ENCODE measurements at regions not wholly inside any gene's neighbourhood (a gene's known extent, or its start where the extent isn't known, plus 50 kb on each side); places are given as distances from the start of the nearest gene placed in this dataset.

GRCh38 chr22:23392420-23393121, 187.5 kb downstream of the IGLL1 start:
- TF ChIP-seq EZH2 (IDR thresholded peaks at IDR 0.05; ENCODE audit: borderline replicate concordance, low read length): no peak
- no peak for TF ChIP-seq CTCF (IDR thresholded peaks at IDR 0.05; ENCODE audit: low read length)

Measured in OCI-LY1 (cell line).